Neural cell (in vitro differentiated cells): ENCODE measurements at regions not wholly inside any gene's neighbourhood (a gene's known extent, or its start where the extent isn't known, plus 50 kb on each side); places are given as distances from the start of the nearest gene placed in this dataset.

Experiments
- H2AFZ ChIP-seq: fragments of 200-600, 300-800 bp; sonication (generic), shearing (Covaris generic); 2 replicates; pipeline ENCODE4 v1.6.0; 2014; ENCODE audit warnings: low read depth, mild to moderate bottlenecking, antibody characterized with exemption, low read length, moderate library complexity
- H3F3A ChIP-seq: fragments of 200-600 bp; shearing (Covaris generic); 2 replicates; pipeline ENCODE4 v1.6.1; 2016; ENCODE audit warnings: mild to moderate bottlenecking, moderate library complexity, mixed read lengths, antibody characterized with exemption, low read length; ENCODE audit not compliant: insufficient read depth, poor library complexity, severe bottlenecking
- H3K27ac ChIP-seq: fragments of 200-600, 300-800 bp; sonication (generic), shearing (Covaris generic); 2 replicates; pipeline ENCODE4 v1.5.1; 2014; ENCODE audit warnings: mild to moderate bottlenecking, low read length, moderate library complexity
- H3K27me3 ChIP-seq: fragments of 300-800, 200-600 bp; sonication (generic), shearing (Covaris generic); 2 replicates; pipeline ENCODE4 v1.6.0; 2014; ENCODE audit warnings: mild to moderate bottlenecking, low read depth, low read length, moderate library complexity; ENCODE audit not compliant: insufficient read depth
- H3K36me3 ChIP-seq: fragments of 300-800, 200-600 bp; sonication (generic), shearing (Covaris generic); 2 replicates; pipeline ENCODE4 v1.5.1; 2014; ENCODE audit warnings: mild to moderate bottlenecking, antibody characterized with exemption, low read length, moderate library complexity; ENCODE audit not compliant: insufficient read depth
- H3K4me2 ChIP-seq: fragments of 300-800, 200-600 bp; sonication (generic), shearing (Covaris generic); 2 replicates; pipeline ENCODE4 v1.6.0; 2014; ENCODE audit warnings: mild to moderate bottlenecking, low read length
- H3K4me3 ChIP-seq: fragments of 300-800, 200-600 bp; sonication (generic), shearing (Covaris generic); 2 replicates; pipeline ENCODE4 v1.5.1; 2014; ENCODE audit warnings: mild to moderate bottlenecking, low read length, moderate library complexity
- H3K79me2 ChIP-seq: fragments of 200-600 bp; shearing (Covaris generic); replicated peaks from 2 replicates; pipeline ENCODE4 v1.6.0; 2014; ENCODE audit warnings: mild to moderate bottlenecking, low read length, moderate library complexity; ENCODE audit not compliant: insufficient read depth
- H3K9ac ChIP-seq: fragments of 300-800, 200-600 bp; sonication (generic), shearing (Covaris generic); 2 replicates; pipeline ENCODE4 v1.6.1; 2016; ENCODE audit warnings: mild to moderate bottlenecking, low read length, mixed read lengths
- H3K9me2 ChIP-seq: fragments of 200-600 bp; shearing (Covaris generic); 2 replicates; pipeline ENCODE4 v1.6.1; 2016; ENCODE audit warnings: mild to moderate bottlenecking, low read length, mixed read lengths; ENCODE audit not compliant: insufficient read depth
- H3K9me3 ChIP-seq: fragments of 200-600, 300-800 bp; sonication (generic), shearing (Covaris generic); 2 replicates; pipeline ENCODE4 v1.6.1; 2016; ENCODE audit warnings: mild to moderate bottlenecking, mixed run types, low read length, moderate library complexity, mixed read lengths
- H4K20me1 ChIP-seq: fragments of 200-600 bp; shearing (Covaris generic); 2 replicates; pipeline ENCODE4 v1.6.1; 2016; ENCODE audit warnings: mild to moderate bottlenecking, mixed run types; ENCODE audit not compliant: insufficient read depth
- EP300 ChIP-seq: fragments of 450-650 bp; conservative IDR thresholded peaks from 2 replicates; pipeline ENCODE4 v1.6.1; 2014; ENCODE audit warnings: antibody characterized with exemption, mild to moderate bottlenecking, moderate library complexity; ENCODE audit not compliant: poor library complexity, severe bottlenecking
- EZH2 ChIP-seq: fragments of 200-600, 300-800 bp; shearing (Covaris generic), sonication (generic); IDR thresholded peaks from 2 replicates; pipeline ENCODE4 v1.6.1; 2014; ENCODE audit warnings: antibody characterized with exemption, low read length, borderline replicate concordance, mild to moderate bottlenecking; ENCODE audit not compliant: insufficient read depth, poor library complexity, severe bottlenecking
- MXI1 ChIP-seq: fragments of 450-650 bp; conservative IDR thresholded peaks from 2 replicates; pipeline ENCODE4 v1.6.1; 2014; ENCODE audit warnings: antibody characterized with exemption, mild to moderate bottlenecking; ENCODE audit not compliant: poor library complexity, severe bottlenecking
- POLR2AphosphoS5 ChIP-seq: IDR thresholded peaks from 2 replicates; pipeline ENCODE4 v1.6.1; 2012
- RAD21 ChIP-seq: fragments of 450-650 bp; conservative IDR thresholded peaks from 2 replicates; pipeline ENCODE4 v1.6.1; 2014; ENCODE audit warnings: antibody characterized with exemption, mild to moderate bottlenecking, moderate library complexity
- SMC3 ChIP-seq: fragments of 450-650 bp; conservative IDR thresholded peaks from 2 replicates; pipeline ENCODE4 v1.6.1; 2014; ENCODE audit warnings: antibody characterized with exemption, mild to moderate bottlenecking, moderate library complexity; ENCODE audit not compliant: poor library complexity
- TAF1 ChIP-seq: IDR thresholded peaks from 2 replicates; pipeline ENCODE4 v1.6.1; 2012; ENCODE audit warnings: low read depth
- TF ChIP-seq, protein P1 (sequence below): IDR thresholded peaks from 2 replicates; pipeline ENCODE4 v1.6.1; 2012; ENCODE audit warnings: borderline replicate concordance
- TF ChIP-seq, protein P2 (sequence below): fragments of 450-650 bp; IDR thresholded peaks from 2 replicates; pipeline ENCODE4 v1.5.1; 2014; ENCODE audit warnings: antibody characterized with exemption, mild to moderate bottlenecking, moderate library complexity; ENCODE audit not compliant: poor library complexity, severe bottlenecking

DNA sequence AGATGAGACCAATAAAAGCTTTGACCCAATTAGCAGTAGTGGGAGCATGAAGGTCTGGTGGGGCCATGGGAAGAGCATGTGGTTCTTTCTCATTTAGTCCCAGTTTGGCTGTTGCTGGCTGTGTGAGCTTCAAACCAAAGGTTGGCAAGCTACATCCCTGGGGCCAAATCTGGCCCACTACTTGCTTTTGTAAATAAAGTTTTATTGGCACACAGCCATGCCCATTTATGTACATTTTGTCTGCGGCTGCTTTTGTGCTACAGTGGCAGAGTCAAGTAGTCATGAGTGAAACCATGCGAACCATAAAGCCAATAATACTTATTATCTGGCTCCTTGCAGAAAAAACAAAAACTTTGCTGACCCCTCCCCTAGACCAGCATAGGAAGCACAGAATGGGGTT lies 196.9 kb downstream of the PRDM2 start:
- Histone ChIP-seq H3K9me3 (no peaks in the 10 kb centered on the region), H4K20me1 (no peaks in the 10 kb centered on the region), H3F3A (no peaks in the 10 kb centered on the region), H3K9me2 (no peaks in the 10 kb centered on the region), H3K4me2 (no peak overlapping the region), H3K36me3 (no peaks in the 10 kb centered on the region), H2AFZ (no peak overlapping the region), H3K9ac (no peak overlapping the region), H3K4me3 (no peak overlapping the region), H3K79me2 (no peaks in the 10 kb centered on the region), H3K27me3 (peaks cover 22% of the 10 kb centered on the region), H3K27ac (no peak overlapping the region)
- TF ChIP-seq RAD21 (no peak), SMC3 (no peak), TAF1 (no peak), MXI1 (no peak), EP300 (no peak), EZH2 (no peak), POLR2AphosphoS5 (no peak)
- TF ChIP-seq, protein P1, sequence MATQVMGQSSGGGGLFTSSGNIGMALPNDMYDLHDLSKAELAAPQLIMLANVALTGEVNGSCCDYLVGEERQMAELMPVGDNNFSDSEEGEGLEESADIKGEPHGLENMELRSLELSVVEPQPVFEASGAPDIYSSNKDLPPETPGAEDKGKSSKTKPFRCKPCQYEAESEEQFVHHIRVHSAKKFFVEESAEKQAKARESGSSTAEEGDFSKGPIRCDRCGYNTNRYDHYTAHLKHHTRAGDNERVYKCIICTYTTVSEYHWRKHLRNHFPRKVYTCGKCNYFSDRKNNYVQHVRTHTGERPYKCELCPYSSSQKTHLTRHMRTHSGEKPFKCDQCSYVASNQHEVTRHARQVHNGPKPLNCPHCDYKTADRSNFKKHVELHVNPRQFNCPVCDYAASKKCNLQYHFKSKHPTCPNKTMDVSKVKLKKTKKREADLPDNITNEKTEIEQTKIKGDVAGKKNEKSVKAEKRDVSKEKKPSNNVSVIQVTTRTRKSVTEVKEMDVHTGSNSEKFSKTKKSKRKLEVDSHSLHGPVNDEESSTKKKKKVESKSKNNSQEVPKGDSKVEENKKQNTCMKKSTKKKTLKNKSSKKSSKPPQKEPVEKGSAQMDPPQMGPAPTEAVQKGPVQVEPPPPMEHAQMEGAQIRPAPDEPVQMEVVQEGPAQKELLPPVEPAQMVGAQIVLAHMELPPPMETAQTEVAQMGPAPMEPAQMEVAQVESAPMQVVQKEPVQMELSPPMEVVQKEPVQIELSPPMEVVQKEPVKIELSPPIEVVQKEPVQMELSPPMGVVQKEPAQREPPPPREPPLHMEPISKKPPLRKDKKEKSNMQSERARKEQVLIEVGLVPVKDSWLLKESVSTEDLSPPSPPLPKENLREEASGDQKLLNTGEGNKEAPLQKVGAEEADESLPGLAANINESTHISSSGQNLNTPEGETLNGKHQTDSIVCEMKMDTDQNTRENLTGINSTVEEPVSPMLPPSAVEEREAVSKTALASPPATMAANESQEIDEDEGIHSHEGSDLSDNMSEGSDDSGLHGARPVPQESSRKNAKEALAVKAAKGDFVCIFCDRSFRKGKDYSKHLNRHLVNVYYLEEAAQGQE: no peak
- TF ChIP-seq, protein P2, sequence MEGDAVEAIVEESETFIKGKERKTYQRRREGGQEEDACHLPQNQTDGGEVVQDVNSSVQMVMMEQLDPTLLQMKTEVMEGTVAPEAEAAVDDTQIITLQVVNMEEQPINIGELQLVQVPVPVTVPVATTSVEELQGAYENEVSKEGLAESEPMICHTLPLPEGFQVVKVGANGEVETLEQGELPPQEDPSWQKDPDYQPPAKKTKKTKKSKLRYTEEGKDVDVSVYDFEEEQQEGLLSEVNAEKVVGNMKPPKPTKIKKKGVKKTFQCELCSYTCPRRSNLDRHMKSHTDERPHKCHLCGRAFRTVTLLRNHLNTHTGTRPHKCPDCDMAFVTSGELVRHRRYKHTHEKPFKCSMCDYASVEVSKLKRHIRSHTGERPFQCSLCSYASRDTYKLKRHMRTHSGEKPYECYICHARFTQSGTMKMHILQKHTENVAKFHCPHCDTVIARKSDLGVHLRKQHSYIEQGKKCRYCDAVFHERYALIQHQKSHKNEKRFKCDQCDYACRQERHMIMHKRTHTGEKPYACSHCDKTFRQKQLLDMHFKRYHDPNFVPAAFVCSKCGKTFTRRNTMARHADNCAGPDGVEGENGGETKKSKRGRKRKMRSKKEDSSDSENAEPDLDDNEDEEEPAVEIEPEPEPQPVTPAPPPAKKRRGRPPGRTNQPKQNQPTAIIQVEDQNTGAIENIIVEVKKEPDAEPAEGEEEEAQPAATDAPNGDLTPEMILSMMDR: no peak

DNA sequence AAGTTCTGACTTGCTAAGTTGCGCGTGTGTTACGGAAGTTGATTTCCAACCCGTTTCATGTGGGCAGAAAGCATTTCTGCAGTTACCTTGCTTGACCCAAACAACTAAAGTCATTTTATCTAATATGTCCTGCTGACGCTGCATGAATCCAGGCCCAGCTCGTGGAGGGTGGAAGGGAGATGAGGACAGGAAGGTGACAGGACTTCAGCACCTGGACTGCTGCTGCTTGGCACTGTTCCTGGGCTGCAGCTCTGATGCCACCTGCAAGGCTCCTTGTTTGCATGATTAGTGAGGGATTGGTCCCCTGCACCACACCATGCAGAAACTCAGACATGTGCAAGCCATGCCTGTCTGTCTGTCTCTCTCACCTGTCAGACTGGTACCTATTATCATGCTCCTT lies 198.4 kb downstream of the PRDM2 start:
- no peak overlapping the region for H3K4me3 ChIP-seq
- no peaks in the 10 kb centered on the region for H3K36me3 ChIP-seq
- TF ChIP-seq, protein P2: no peak
- no peak for TF ChIP-seq EZH2
- TF ChIP-seq MXI1: no peak
- no peak for TF ChIP-seq RAD21
- no peak for TF ChIP-seq TAF1
- TF ChIP-seq EP300: no peak
- no peak for TF ChIP-seq SMC3
- TF ChIP-seq POLR2AphosphoS5: no peak
- TF ChIP-seq, protein P1: no peak
- H3K27me3 ChIP-seq: peaks cover 9% of the 10 kb centered on the region
- H3K79me2 ChIP-seq: no peaks in the 10 kb centered on the region
- H3K9me2 ChIP-seq: no peaks in the 10 kb centered on the region
- H4K20me1 ChIP-seq: no peaks in the 10 kb centered on the region
- no peak overlapping the region for H3K4me2 ChIP-seq
- H3K9ac ChIP-seq: no peak overlapping the region
- no peaks in the 10 kb centered on the region for H3F3A ChIP-seq
- no peak overlapping the region for H3K27ac ChIP-seq
- no peak overlapping the region for H2AFZ ChIP-seq
- no peaks in the 10 kb centered on the region for H3K9me3 ChIP-seq
